Activated naive CD8-positive, alpha-beta T cell (primary cell): ENCODE measurements at regions not wholly inside any gene's neighbourhood (a gene's known extent, or its start where the extent isn't known, plus 50 kb on each side); places are given as distances from the start of the nearest gene placed in this dataset.

Experiments
- H3K27ac Mint-ChIP-seq: one replicate; pipeline ENCODE4 v1.8.0; 2021; ENCODE audit warnings: mixed read lengths
- H3K27me3 Mint-ChIP-seq: one replicate; pipeline ENCODE4 v1.8.0; 2021; ENCODE audit warnings: mixed read lengths
- H3K36me3 Mint-ChIP-seq: one replicate; pipeline ENCODE4 v1.8.0; 2021; ENCODE audit warnings: mixed read lengths
- H3K4me1 Mint-ChIP-seq: one replicate; pipeline ENCODE4 v1.8.0; 2021; ENCODE audit warnings: low read depth, mixed read lengths
- H3K4me3 Mint-ChIP-seq: one replicate; pipeline ENCODE4 v1.8.0; 2021; ENCODE audit warnings: mild to moderate bottlenecking, mixed read lengths
- H3K9me3 Mint-ChIP-seq: one replicate; pipeline ENCODE4 v1.8.0; 2021; ENCODE audit warnings: low read depth, mixed read lengths

GRCh38 chr18:65498605-65499004, 252.2 kb upstream of the CDH7 start:
- Mint-ChIP-seq H3K9me3 (peaks cover 3% of the 10 kb centered on the region), H3K4me3 (no peak overlapping the region), H3K36me3 (no peaks in the 10 kb centered on the region), H3K27me3 (no peaks in the 10 kb centered on the region), H3K27ac (no peak overlapping the region), H3K4me1 (no peaks in the 10 kb centered on the region)

- H3K9me3 Mint-ChIP-seq = no peaks in the 10 kb centered on the region
- no peak overlapping the region for H3K4me3 Mint-ChIP-seq
- no peaks in the 10 kb centered on the region for H3K36me3 Mint-ChIP-seq
- H3K27me3 Mint-ChIP-seq = no peaks in the 10 kb centered on the region
- H3K27ac Mint-ChIP-seq = no peak overlapping the region
- H3K4me1 Mint-ChIP-seq = no peaks in the 10 kb centered on the region
Measured at GRCh38 chr18:65487569-65487968, 263.2 kb upstream of the CDH7 start.

GRCh38 chr18:65477455-65477854, 273.4 kb upstream of the CDH7 start:
- H3K36me3 Mint-ChIP-seq = no peaks in the 10 kb centered on the region
- H3K27ac Mint-ChIP-seq = no peak overlapping the region
- H3K9me3 Mint-ChIP-seq = no peaks in the 10 kb centered on the region
- no peaks in the 10 kb centered on the region for H3K4me1 Mint-ChIP-seq
- H3K4me3 Mint-ChIP-seq = no peak overlapping the region
- no peaks in the 10 kb centered on the region for H3K27me3 Mint-ChIP-seq

- Mint-ChIP-seq H3K27ac (no peak overlapping the region), H3K36me3 (no peaks in the 10 kb centered on the region), H3K27me3 (no peaks in the 10 kb centered on the region), H3K4me1 (no peaks in the 10 kb centered on the region), H3K4me3 (no peak overlapping the region), H3K9me3 (peaks cover 8% of the 10 kb centered on the region)
Measured at GRCh38 chr18:65468881-65469280, 281.9 kb upstream of the CDH7 start.

DNA sequence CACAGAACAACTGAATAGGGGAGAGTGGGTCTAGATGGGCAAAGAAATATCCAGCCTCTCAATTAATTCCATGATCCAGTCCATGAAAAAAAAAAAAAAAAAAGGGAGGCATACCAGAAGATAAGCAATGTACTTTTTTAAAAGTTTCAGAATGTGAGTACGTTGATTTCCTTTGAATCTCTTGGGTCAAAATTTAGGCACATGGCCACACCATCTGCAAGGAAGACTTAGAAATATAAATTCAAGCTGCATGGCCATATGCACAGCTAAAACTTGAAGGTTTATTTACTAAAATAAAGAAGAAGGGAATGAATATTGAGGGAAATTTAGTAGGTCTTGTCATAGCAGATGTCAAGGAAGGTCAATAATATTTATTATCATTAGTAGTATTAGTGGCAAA, 286.5 kb upstream of the CDH7 start:
- Mint-ChIP-seq H3K4me1 (no peaks in the 10 kb centered on the region), H3K4me3 (no peak overlapping the region), H3K36me3 (no peaks in the 10 kb centered on the region), H3K27ac (no peak overlapping the region), H3K9me3 (peaks cover 21% of the 10 kb centered on the region), H3K27me3 (no peaks in the 10 kb centered on the region)

DNA sequence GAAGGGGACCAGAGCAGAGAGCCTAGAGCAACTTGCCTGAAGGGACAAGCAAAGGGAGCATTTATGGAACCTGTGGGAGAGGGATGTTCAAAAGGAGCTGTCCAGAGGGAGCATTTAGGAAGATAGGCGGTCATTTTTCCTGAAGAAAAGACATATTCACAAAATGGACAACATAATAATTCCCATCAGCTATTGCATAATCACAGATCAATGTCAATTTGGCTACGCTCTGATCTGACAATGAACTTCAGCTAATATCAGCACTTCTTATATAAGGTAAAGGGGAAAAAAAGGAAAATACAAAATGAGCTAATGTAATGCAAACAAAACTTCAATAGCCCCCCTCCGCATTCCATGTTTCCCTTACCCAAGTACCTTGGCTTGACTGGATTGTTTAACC, 291.1 kb upstream of the CDH7 start:
- no peaks in the 10 kb centered on the region for H3K27me3 Mint-ChIP-seq
- peaks cover 20% of the 10 kb centered on the region for H3K9me3 Mint-ChIP-seq
- no peak overlapping the region for H3K4me3 Mint-ChIP-seq
- H3K4me1 Mint-ChIP-seq = no peaks in the 10 kb centered on the region
- no peaks in the 10 kb centered on the region for H3K36me3 Mint-ChIP-seq
- no peak overlapping the region for H3K27ac Mint-ChIP-seq

DNA sequence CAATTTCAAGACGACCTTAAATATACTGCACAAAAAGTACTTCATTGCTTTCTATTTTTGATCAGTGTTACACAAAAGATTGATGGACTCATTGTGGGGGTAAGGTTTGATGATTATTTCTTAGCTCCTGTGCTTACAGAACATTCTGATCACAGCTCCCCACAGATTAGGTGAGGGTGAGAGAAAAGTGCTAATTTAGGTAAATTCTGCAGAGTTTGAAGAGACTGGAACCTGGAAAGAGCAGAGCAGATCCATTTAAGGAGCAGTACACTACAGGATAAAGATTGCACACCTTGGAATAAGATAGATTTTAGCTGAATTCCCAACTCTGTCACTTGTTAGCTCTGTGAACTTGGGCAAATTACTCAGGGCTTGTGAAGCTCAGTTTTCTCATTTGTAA, 291.9 kb upstream of the CDH7 start:
- Mint-ChIP-seq H3K4me3 (no peak overlapping the region), H3K27ac (no peak overlapping the region), H3K27me3 (no peaks in the 10 kb centered on the region), H3K36me3 (no peaks in the 10 kb centered on the region), H3K9me3 (peaks cover 15% of the 10 kb centered on the region), H3K4me1 (no peaks in the 10 kb centered on the region)

GRCh38 chr18:65439188-65439587, 311.6 kb upstream of the CDH7 start:
- H3K9me3 Mint-ChIP-seq = peaks cover 8% of the 10 kb centered on the region
- H3K27ac Mint-ChIP-seq = no peak overlapping the region
- H3K36me3 Mint-ChIP-seq = no peaks in the 10 kb centered on the region
- H3K27me3 Mint-ChIP-seq = no peaks in the 10 kb centered on the region
- no peaks in the 10 kb centered on the region for H3K4me1 Mint-ChIP-seq
- H3K4me3 Mint-ChIP-seq = no peak overlapping the region

DNA sequence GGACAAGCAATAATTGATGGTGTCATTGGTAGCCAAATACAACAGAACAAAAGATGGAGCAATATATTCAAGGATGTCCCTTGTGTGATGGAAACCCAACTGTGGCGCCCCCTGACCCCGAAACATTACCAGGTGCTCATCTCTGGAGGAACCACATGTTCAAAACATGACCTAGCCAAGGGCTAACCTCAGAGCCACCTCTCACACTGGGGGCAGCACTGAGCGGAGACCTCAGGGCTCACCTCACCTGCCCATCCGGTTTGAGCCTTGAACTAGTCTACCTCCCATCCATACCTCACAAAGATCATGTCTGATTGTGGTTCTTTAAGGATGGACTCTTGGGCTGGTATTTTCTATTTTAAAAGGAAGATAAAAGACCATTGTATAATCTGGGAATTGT, 314.4 kb upstream of the CDH7 start:
- no peaks in the 10 kb centered on the region for H3K4me1 Mint-ChIP-seq
- no peaks in the 10 kb centered on the region for H3K27me3 Mint-ChIP-seq
- H3K4me3 Mint-ChIP-seq = no peak overlapping the region
- H3K27ac Mint-ChIP-seq = no peak overlapping the region
- H3K9me3 Mint-ChIP-seq = peaks cover 8% of the 10 kb centered on the region
- no peaks in the 10 kb centered on the region for H3K36me3 Mint-ChIP-seq

GRCh38 chr18:65435534-65435933, 315.3 kb upstream of the CDH7 start:
- peaks cover 8% of the 10 kb centered on the region for H3K9me3 Mint-ChIP-seq
- H3K4me1 Mint-ChIP-seq = no peaks in the 10 kb centered on the region
- no peak overlapping the region for H3K27ac Mint-ChIP-seq
- H3K36me3 Mint-ChIP-seq = no peaks in the 10 kb centered on the region
- H3K4me3 Mint-ChIP-seq = no peak overlapping the region
- H3K27me3 Mint-ChIP-seq = no peaks in the 10 kb centered on the region

- no peak overlapping the region for H3K27ac Mint-ChIP-seq
- no peaks in the 10 kb centered on the region for H3K36me3 Mint-ChIP-seq
- no peak overlapping the region for H3K4me3 Mint-ChIP-seq
- H3K4me1 Mint-ChIP-seq = no peaks in the 10 kb centered on the region
- peaks cover 3% of the 10 kb centered on the region for H3K9me3 Mint-ChIP-seq
- H3K27me3 Mint-ChIP-seq = no peaks in the 10 kb centered on the region
Measured at GRCh38 chr18:65429601-65430000, 321.2 kb upstream of the CDH7 start.

DNA sequence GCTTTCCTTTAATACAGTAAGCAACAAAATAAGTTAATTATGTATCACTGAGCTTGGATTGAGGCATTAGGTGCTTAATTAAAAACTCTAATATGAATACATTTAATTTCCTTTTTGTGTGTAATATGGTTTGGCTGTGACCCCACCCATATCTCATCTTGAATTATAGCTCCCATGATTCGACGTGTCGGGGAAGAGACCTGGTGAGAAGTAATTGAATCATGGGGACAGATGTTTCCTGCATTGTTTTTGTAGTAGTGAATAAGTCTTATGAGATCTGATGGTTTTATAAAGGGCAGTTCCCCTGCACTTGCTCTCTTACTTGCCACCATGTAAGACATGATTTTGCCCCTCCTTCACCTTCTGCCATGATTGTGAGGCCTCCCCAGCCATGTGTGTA, 325.4 kb upstream of the CDH7 start:
- H3K9me3 Mint-ChIP-seq = peaks cover 5% of the 10 kb centered on the region
- no peaks in the 10 kb centered on the region for H3K36me3 Mint-ChIP-seq
- no peaks in the 10 kb centered on the region for H3K27me3 Mint-ChIP-seq
- H3K27ac Mint-ChIP-seq = no peak overlapping the region
- H3K4me1 Mint-ChIP-seq = no peaks in the 10 kb centered on the region
- H3K4me3 Mint-ChIP-seq = no peak overlapping the region

DNA sequence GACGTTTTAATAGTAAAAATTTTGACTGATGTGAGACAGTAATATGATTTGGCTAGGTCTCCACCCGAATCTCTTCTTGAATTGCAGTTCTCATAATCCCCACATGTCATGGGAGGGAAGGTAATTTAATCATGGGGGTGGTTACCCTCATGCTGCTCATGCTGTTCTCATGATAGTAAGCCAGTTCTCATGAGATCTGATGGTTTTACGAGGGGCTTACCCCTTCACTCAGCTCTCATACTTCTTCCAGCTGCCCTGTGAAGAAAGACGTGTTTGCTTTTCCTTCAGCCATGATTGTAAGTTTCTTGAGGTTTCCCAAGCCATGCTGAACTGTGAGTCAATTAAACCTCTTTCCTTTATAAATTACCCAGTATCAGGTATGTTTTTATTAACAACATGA, 327.0 kb upstream of the CDH7 start:
- no peak overlapping the region for H3K4me3 Mint-ChIP-seq

DNA sequence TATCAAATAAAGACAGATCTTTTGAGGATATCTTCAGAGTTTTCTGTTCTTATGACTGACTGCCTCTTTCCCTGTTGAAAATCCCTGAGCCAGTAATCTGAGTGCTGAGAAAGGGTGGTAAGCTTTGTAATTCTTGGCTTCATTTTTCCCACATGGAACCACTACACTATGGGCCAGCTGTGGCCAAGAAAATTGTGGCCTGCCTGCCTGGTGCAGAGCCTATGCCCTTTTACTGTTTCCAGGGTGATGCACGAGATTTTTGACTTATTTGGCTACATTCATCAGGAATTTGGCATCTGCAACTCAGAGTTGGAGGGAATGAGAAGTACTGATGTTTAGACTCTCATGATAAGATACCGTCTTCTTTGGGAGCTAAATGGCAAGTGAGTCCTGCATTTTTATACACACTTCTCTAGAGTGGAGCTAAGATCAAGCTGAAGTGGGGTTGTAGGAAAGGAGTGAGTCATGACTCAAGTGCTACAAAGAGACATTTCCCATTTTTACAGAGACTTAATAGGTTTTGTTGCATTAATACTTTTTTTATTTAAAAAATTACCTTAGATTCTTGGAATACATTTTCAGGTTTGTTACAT, 328.2 kb upstream of the CDH7 start:
- H3K27ac Mint-ChIP-seq = no peak overlapping the region
- no peaks in the 10 kb centered on the region for H3K27me3 Mint-ChIP-seq
- H3K36me3 Mint-ChIP-seq = no peaks in the 10 kb centered on the region
- no peak overlapping the region for H3K4me3 Mint-ChIP-seq
- peaks cover 7% of the 10 kb centered on the region for H3K9me3 Mint-ChIP-seq
- H3K4me1 Mint-ChIP-seq = no peaks in the 10 kb centered on the region

More for the DNA sequence above, 327.0 kb upstream of the CDH7 start:
- no peaks in the 10 kb centered on the region for H3K4me1 Mint-ChIP-seq
- peaks cover 3% of the 10 kb centered on the region for H3K9me3 Mint-ChIP-seq
- no peak overlapping the region for H3K27ac Mint-ChIP-seq
- no peaks in the 10 kb centered on the region for H3K36me3 Mint-ChIP-seq
- no peaks in the 10 kb centered on the region for H3K27me3 Mint-ChIP-seq

DNA sequence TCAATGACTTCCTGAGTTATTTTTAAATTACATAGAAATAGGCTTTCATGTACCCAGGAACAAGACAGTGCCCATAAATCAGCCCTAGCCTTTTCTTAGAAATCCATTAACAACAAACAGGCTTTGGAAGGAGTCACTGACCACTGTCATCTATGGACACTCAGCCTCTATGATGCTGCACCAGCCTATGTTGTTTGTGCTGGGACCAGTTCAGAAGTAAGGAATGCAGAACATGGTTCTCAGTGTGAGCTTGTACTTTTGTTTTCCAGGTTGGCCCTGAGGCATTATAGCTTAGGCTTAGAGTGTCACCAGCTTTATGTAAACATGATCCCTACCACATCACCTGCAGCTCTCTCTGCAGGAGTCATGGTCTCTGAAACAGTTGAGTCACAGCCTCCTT, 335.7 kb upstream of the CDH7 start:
- no peak overlapping the region for H3K27ac Mint-ChIP-seq

GRCh38 chr18:65414501-65414900, 336.3 kb upstream of the CDH7 start:
- Mint-ChIP-seq H3K36me3 (no peaks in the 10 kb centered on the region), H3K4me3 (no peak overlapping the region), H3K27ac (no peak overlapping the region), H3K27me3 (no peaks in the 10 kb centered on the region), H3K9me3 (peaks cover 15% of the 10 kb centered on the region), H3K4me1 (no peaks in the 10 kb centered on the region)

More for the DNA sequence above, 335.7 kb upstream of the CDH7 start:
- no peaks in the 10 kb centered on the region for H3K36me3 Mint-ChIP-seq
- H3K4me3 Mint-ChIP-seq = no peak overlapping the region
- no peaks in the 10 kb centered on the region for H3K4me1 Mint-ChIP-seq
- no peaks in the 10 kb centered on the region for H3K27me3 Mint-ChIP-seq
- H3K9me3 Mint-ChIP-seq = peaks cover 15% of the 10 kb centered on the region
